ENCODE measurements at regions not wholly inside any gene's neighbourhood (a gene's known extent, or its start where the extent isn't known, plus 50 kb on each side); places are given as distances from the start of the nearest gene placed in this dataset.

DNA sequence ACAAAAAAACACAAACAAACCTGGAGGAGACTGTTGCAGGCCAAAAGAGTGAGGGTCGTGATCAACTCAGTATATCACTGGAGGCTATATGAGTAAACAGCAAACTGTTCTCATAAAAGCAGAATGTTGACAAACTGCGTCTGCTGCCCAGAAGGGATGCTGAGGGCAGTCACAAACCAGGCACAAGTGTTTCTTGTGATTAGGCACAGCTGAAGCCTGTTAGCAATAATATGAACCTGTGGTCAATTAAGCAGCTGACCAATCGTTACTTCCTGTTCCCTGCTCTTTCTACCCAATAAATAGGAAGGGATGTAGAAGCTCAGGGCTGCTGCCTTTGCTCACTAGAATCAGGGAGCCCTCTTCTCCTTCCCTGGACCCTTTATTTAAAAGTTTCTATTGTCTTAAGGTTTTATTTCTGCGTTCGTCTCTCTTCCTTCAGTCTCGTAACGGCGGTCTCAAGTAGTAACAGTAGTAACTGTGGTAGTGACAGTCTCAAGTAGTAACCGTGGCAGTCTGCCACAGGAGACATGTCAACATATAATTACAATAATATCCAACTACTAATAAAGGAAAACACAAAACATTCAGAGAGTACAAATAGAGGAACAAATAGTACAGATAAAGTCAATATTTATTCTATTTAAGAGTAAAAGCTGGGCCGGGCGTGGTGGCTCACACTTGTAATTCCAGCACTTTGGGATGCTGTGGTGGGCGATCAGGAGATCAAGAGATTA, 698.4 kb upstream of the CCDC54 start:
- H3K9me3 ChIP-seq (ENCODE audit: control insufficient read depth in 2 of 2, insufficient read depth in 1 of 2, low read length in 1 of 2): no peaks in the 10 kb centered on the region
- DNase-seq (ENCODE audit: low read depth in 6 of 9, low spot score in 9 of 9): no peak
- H3K27ac ChIP-seq (ENCODE audit: low read depth in 1 of 2, low read length in 1 of 2): no peak overlapping the region
- no peaks in the 10 kb centered on the region for H3K27me3 ChIP-seq (ENCODE audit: control insufficient read depth in 2 of 2, insufficient read depth in 1 of 2, low read length in 1 of 2)
- H3K4me1 ChIP-seq (ENCODE audit: control insufficient read depth in 2 of 2, insufficient read depth in 2 of 2, low read length in 2 of 2): no peaks in the 10 kb centered on the region
- H3K4me3 ChIP-seq (ENCODE audit: low read length in 2 of 2): no peak overlapping the region
- no peaks in the 10 kb centered on the region for H3K36me3 ChIP-seq (ENCODE audit: control insufficient read depth in 2 of 2, insufficient read depth in 2 of 2, low read length in 1 of 2)
- WGBS: 96% methylated on average over 12 of the region's 12 CpGs

DNA sequence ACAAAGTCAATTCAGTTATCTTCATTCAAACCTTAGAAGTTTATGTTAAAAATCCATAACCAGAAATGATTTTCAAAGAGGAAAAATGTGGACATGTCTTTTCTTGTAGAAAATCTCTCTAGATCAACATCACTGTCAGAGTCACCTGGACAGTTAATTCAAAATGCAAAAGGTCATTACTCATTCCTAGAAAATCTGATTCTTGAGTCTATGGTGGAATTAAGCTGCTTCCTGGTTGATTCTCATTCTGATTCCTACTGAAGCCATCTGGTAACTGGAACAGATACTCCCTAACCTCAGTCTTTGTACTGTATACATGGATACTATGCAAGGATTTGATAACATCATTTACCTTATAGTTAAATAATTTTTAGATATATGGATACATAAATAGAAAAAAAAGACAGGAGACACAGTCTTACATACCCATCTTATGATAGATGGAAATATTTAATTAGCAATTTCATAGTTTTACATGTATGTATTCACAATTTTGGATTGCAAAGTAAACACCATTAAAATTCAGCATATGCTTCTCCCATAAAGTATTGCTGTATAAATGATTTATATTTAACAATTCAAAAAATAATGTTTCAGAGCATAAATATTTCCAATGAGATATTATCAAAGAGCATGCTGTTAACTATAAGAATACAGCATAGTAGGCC, 693.2 kb upstream of the CCDC54 start:
- no peak overlapping the region for H3K27ac ChIP-seq (ENCODE audit: low read depth in 1 of 2, low read length in 1 of 2)
- no peak for DNase-seq (ENCODE audit: low read depth in 6 of 9, low spot score in 9 of 9)

GRCh38 chr3:106685745-106686144, 691.5 kb upstream of the CCDC54 start:
- H3K4me1 ChIP-seq (ENCODE audit: control insufficient read depth in 2 of 2, insufficient read depth in 2 of 2, low read length in 2 of 2): no peaks in the 10 kb centered on the region
- 94% methylated on average over 5 of the region's 5 CpGs for WGBS

More for the DNA sequence above, 693.2 kb upstream of the CCDC54 start:
- Histone ChIP-seq H3K9me3 (ENCODE audit: control insufficient read depth in 2 of 2, insufficient read depth in 1 of 2, low read length in 1 of 2) (no peaks in the 10 kb centered on the region), H3K4me3 (ENCODE audit: low read length in 2 of 2) (no peak overlapping the region), H3K4me1 (ENCODE audit: control insufficient read depth in 2 of 2, insufficient read depth in 2 of 2, low read length in 2 of 2) (no peaks in the 10 kb centered on the region), H3K27me3 (ENCODE audit: control insufficient read depth in 2 of 2, insufficient read depth in 1 of 2, low read length in 1 of 2) (no peaks in the 10 kb centered on the region), H3K36me3 (ENCODE audit: control insufficient read depth in 2 of 2, insufficient read depth in 2 of 2, low read length in 1 of 2) (no peaks in the 10 kb centered on the region)

GRCh38 chr3:106687905-106688304, 689.3 kb upstream of the CCDC54 start:
- H3K4me1 ChIP-seq (ENCODE audit: control insufficient read depth in 2 of 2, insufficient read depth in 2 of 2, low read length in 2 of 2): no peaks in the 10 kb centered on the region
- no peak overlapping the region for H3K27ac ChIP-seq (ENCODE audit: low read depth in 1 of 2, low read length in 1 of 2)
- no peak for DNase-seq (ENCODE audit: low read depth in 6 of 9, low spot score in 9 of 9)
- WGBS: 95% methylated on average over 3 of the region's 3 CpGs
- H3K9me3 ChIP-seq (ENCODE audit: control insufficient read depth in 2 of 2, insufficient read depth in 1 of 2, low read length in 1 of 2): no peaks in the 10 kb centered on the region
- no peaks in the 10 kb centered on the region for H3K27me3 ChIP-seq (ENCODE audit: control insufficient read depth in 2 of 2, insufficient read depth in 1 of 2, low read length in 1 of 2)
- no peak overlapping the region for H3K4me3 ChIP-seq (ENCODE audit: low read length in 2 of 2)
- no peaks in the 10 kb centered on the region for H3K36me3 ChIP-seq (ENCODE audit: control insufficient read depth in 2 of 2, insufficient read depth in 2 of 2, low read length in 1 of 2)

More at GRCh38 chr3:106685745-106686144, 691.5 kb upstream of the CCDC54 start:
- Histone ChIP-seq H3K4me3 (ENCODE audit: low read length in 2 of 2) (no peak overlapping the region), H3K9me3 (ENCODE audit: control insufficient read depth in 2 of 2, insufficient read depth in 1 of 2, low read length in 1 of 2) (no peaks in the 10 kb centered on the region), H3K27me3 (ENCODE audit: control insufficient read depth in 2 of 2, insufficient read depth in 1 of 2, low read length in 1 of 2) (no peaks in the 10 kb centered on the region), H3K27ac (ENCODE audit: low read depth in 1 of 2, low read length in 1 of 2) (no peak overlapping the region), H3K36me3 (ENCODE audit: control insufficient read depth in 2 of 2, insufficient read depth in 2 of 2, low read length in 1 of 2) (no peaks in the 10 kb centered on the region)
- DNase-seq (ENCODE audit: low read depth in 6 of 9, low spot score in 9 of 9): no peak

DNA sequence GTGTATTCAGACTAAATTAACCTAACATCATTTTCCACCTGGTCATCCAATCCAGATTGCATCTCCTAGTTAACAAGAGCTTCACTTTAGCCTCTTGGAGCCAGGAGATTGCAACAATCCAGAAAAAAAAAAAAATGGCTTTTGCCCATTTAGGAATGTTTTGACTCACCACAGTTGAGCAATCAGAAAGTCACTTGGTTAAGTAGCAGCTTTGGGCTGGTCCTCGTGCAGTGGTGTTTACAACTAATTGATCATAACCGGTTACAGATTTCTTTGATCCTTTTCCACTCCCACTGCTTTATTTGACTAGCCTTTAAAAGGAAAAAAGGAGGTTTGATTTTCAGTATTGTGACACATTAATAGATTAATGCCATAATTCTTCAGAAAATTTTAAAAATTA, 688.8 kb upstream of the CCDC54 start:
- Histone ChIP-seq H3K27ac (ENCODE audit: low read depth in 1 of 2, low read length in 1 of 2) (no peak overlapping the region), H3K9me3 (ENCODE audit: control insufficient read depth in 2 of 2, insufficient read depth in 1 of 2, low read length in 1 of 2) (no peaks in the 10 kb centered on the region), H3K27me3 (ENCODE audit: control insufficient read depth in 2 of 2, insufficient read depth in 1 of 2, low read length in 1 of 2) (no peaks in the 10 kb centered on the region), H3K36me3 (ENCODE audit: control insufficient read depth in 2 of 2, insufficient read depth in 2 of 2, low read length in 1 of 2) (no peaks in the 10 kb centered on the region), H3K4me1 (ENCODE audit: control insufficient read depth in 2 of 2, insufficient read depth in 2 of 2, low read length in 2 of 2) (no peaks in the 10 kb centered on the region), H3K4me3 (ENCODE audit: low read length in 2 of 2) (no peak overlapping the region)
- DNase-seq (ENCODE audit: low read depth in 6 of 9, low spot score in 9 of 9): no peak
- WGBS: 90% methylated on average over 2 of the region's 2 CpGs

DNA sequence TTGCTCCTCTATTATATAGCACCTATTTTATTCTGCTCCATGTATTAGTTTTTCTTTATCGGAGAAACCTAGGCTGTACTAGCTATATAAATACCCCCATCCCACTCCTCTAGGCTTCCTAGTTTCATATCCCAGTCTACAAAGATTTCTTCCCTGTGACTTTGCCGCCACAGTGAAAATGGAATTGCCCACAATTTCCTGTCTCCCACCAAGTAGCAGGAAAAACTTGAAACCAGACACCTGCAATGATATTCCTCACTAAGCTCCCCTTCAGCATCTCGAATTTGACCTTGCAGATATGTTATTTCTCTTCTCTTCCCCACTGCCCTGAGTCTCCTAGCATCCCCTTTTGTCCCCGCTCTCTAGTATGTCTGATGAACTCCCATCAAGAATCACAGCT, 685.8 kb upstream of the CCDC54 start:
- 84% methylated on average over 4 of the region's 4 CpGs for WGBS
- no peaks in the 10 kb centered on the region for H3K27me3 ChIP-seq (ENCODE audit: control insufficient read depth in 2 of 2, insufficient read depth in 1 of 2, low read length in 1 of 2)
- H3K9me3 ChIP-seq (ENCODE audit: control insufficient read depth in 2 of 2, insufficient read depth in 1 of 2, low read length in 1 of 2): no peaks in the 10 kb centered on the region
- H3K4me1 ChIP-seq (ENCODE audit: control insufficient read depth in 2 of 2, insufficient read depth in 2 of 2, low read length in 2 of 2): no peaks in the 10 kb centered on the region
- no peak for DNase-seq (ENCODE audit: low read depth in 6 of 9, low spot score in 9 of 9)
- no peak overlapping the region for H3K27ac ChIP-seq (ENCODE audit: low read depth in 1 of 2, low read length in 1 of 2)
- H3K36me3 ChIP-seq (ENCODE audit: control insufficient read depth in 2 of 2, insufficient read depth in 2 of 2, low read length in 1 of 2): no peaks in the 10 kb centered on the region
- H3K4me3 ChIP-seq (ENCODE audit: low read length in 2 of 2): no peak overlapping the region

DNA sequence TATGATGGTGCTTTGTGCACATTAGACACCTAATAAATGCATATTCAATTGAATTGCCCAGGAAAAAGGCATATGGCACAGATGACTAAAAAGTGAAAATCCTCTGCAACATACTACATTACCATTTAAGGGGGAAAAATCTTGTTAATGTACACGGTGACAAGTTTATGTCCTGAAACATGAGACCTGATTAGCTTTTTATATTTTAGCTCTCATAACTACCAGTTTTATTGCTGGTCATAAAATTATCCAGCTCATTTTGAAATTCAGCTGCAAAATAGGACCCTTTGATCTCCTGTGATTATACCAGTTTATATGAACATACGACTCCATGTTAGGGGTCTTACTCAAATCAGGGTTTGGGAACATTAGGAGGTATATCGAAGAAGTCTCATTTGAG, 684.6 kb upstream of the CCDC54 start:
- 96% methylated on average over 3 of the region's 3 CpGs for WGBS
- H3K4me3 ChIP-seq (ENCODE audit: low read length in 2 of 2): no peak overlapping the region
- no peaks in the 10 kb centered on the region for H3K9me3 ChIP-seq (ENCODE audit: control insufficient read depth in 2 of 2, insufficient read depth in 1 of 2, low read length in 1 of 2)
- no peaks in the 10 kb centered on the region for H3K27me3 ChIP-seq (ENCODE audit: control insufficient read depth in 2 of 2, insufficient read depth in 1 of 2, low read length in 1 of 2)
- H3K27ac ChIP-seq (ENCODE audit: low read depth in 1 of 2, low read length in 1 of 2): no peak overlapping the region
- no peak for DNase-seq (ENCODE audit: low read depth in 6 of 9, low spot score in 9 of 9)
- H3K4me1 ChIP-seq (ENCODE audit: control insufficient read depth in 2 of 2, insufficient read depth in 2 of 2, low read length in 2 of 2): no peaks in the 10 kb centered on the region
- H3K36me3 ChIP-seq (ENCODE audit: control insufficient read depth in 2 of 2, insufficient read depth in 2 of 2, low read length in 1 of 2): no peaks in the 10 kb centered on the region

- Histone ChIP-seq H3K4me3 (ENCODE audit: low read length in 2 of 2) (no peak overlapping the region), H3K27ac (ENCODE audit: low read depth in 1 of 2, low read length in 1 of 2) (no peak overlapping the region), H3K9me3 (ENCODE audit: control insufficient read depth in 2 of 2, insufficient read depth in 1 of 2, low read length in 1 of 2) (peaks cover 0 to 1% of the 10 kb centered on the region in 2 donors), H3K36me3 (ENCODE audit: control insufficient read depth in 2 of 2, insufficient read depth in 2 of 2, low read length in 1 of 2) (no peaks in the 10 kb centered on the region), H3K4me1 (ENCODE audit: control insufficient read depth in 2 of 2, insufficient read depth in 2 of 2, low read length in 2 of 2) (no peaks in the 10 kb centered on the region), H3K27me3 (ENCODE audit: control insufficient read depth in 2 of 2, insufficient read depth in 1 of 2, low read length in 1 of 2) (no peaks in the 10 kb centered on the region)
- 95% methylated on average over 5 of the region's 5 CpGs for WGBS
- DNase-seq (ENCODE audit: low read depth in 6 of 9, low spot score in 9 of 9): no peak
Observed at GRCh38 chr3:106699122-106699521, 678.1 kb upstream of the CCDC54 start.

DNA sequence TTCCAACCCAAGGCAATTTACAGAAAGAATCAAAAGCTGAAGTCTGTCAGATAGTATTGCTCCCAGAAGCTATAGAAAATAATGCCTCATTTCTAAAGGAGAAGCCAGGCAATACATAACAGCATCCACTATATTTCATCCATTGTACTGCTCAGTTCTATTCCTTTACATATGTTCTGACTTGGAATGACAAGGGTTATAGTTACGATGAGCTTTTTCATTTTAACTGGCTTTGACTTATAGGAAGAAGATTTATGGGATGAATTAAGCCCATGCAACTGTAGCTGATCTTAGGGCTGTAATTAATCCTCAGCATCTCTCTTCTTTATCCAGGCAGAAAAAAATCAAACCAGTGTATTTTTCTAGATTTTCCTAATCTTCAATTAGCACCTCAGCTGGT, 676.3 kb upstream of the CCDC54 start:
- H3K36me3 ChIP-seq (ENCODE audit: control insufficient read depth in 2 of 2, insufficient read depth in 2 of 2, low read length in 1 of 2): no peaks in the 10 kb centered on the region
- WGBS: 95% methylated on average over 1 of the region's 1 CpG
- no peak overlapping the region for H3K27ac ChIP-seq (ENCODE audit: low read depth in 1 of 2, low read length in 1 of 2)
- H3K27me3 ChIP-seq (ENCODE audit: control insufficient read depth in 2 of 2, insufficient read depth in 1 of 2, low read length in 1 of 2): no peaks in the 10 kb centered on the region
- no peaks in the 10 kb centered on the region for H3K4me1 ChIP-seq (ENCODE audit: control insufficient read depth in 2 of 2, insufficient read depth in 2 of 2, low read length in 2 of 2)
- DNase-seq (ENCODE audit: low read depth in 6 of 9, low spot score in 9 of 9): no peak
- H3K9me3 ChIP-seq (ENCODE audit: control insufficient read depth in 2 of 2, insufficient read depth in 1 of 2, low read length in 1 of 2): peaks cover 0 to 1% of the 10 kb centered on the region in 2 donors
- H3K4me3 ChIP-seq (ENCODE audit: low read length in 2 of 2): no peak overlapping the region
